Amniotic stem cell (primary cell): ENCODE measurements at regions not wholly inside any gene's neighbourhood (a gene's known extent, or its start where the extent isn't known, plus 50 kb on each side); places are given as distances from the start of the nearest gene placed in this dataset.
"Not testable (repeated sequence)": the region's sequence is repeated elsewhere in the genome, so short reads cannot be mapped to it uniquely, and the experiment has no call there.

ENCODE experiments used
- DNase-seq: peaks from one replicate; lab custom pipeline; 2025; lab: John Stamatoyannopoulos, UW

DNA sequence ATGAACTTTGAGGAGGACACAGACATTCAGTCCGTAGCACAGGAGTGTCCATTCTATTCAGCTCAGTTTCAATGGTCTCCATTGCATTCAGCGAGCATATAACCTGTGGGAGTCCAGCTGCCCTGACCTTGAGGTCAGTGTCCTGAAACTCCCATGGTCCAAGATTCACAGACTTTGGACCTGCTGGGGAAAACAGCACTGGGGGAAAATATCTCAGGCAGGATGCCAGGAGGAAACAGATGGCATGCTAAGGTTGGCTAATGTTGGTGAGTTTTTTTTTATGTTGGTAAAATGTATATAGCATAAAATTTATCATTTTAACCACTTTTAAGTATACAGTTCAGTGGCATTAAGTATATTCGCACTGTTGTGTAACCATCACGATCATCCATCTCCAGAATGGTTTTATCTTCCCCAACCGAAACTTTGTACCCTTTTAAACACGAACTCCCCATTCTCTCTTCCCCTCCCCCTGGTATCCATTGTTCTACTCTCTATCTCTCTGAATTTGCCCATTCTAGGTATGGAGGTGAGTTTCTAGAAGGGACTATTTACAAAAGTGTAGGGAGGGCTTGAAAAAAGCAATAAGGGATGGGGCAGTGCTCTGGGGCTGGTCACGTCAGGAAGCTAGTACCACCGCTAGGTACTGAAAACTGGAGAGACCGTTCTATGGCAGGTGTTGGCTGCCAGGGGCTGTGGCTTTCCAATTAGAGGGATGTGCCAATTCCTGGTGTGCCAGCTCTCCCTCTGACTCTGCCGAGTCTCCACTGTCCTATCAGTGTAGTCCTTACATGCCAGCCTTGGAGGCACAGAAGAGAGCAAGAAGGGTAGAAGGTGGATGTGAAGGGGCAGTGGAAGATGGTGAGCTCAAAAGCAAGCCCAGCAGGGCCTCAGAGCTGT, 85.3 kb downstream of the FOXD2 start:
- no peak for DNase-seq

DNA sequence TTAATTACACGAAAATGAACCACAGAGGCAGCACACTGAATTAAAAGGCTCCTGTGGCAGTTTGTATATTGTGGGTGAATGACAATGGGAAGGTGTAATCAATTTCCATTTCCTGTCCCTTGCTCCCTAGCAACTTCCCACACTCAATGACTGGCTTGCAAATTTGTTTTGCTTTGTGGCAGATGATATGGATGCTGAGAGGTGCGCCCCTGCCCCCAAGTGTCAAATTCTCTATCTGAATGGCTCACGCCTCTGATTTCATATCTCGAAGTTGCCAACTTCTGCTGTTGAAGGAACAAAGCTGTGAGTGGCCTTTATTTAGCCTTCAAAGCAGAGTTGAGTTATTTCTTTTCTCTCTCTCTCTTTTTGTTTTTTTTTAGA, 86.0 kb downstream of the FOXD2 start:
- DNase-seq, result no peak

DNA sequence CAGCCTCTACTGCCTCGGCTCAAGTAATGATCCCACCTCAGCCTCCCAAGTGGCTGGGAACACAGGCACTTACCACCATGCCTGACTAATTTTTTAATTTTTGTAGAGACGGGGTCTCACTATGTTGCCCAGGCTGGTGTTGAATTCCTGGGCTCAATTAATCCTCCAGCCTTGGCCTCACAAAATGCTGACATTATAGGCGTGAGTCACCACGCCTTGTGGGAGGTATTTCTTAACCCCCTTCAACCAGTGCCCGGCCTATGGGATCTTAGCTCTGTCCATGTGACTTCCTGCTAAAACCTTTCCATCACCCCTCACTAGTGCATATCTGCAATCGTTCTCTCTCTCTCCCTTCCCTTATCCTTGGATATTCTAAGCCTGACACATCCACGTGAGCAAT, 86.4 kb downstream of the FOXD2 start:
- no peak for DNase-seq

DNA sequence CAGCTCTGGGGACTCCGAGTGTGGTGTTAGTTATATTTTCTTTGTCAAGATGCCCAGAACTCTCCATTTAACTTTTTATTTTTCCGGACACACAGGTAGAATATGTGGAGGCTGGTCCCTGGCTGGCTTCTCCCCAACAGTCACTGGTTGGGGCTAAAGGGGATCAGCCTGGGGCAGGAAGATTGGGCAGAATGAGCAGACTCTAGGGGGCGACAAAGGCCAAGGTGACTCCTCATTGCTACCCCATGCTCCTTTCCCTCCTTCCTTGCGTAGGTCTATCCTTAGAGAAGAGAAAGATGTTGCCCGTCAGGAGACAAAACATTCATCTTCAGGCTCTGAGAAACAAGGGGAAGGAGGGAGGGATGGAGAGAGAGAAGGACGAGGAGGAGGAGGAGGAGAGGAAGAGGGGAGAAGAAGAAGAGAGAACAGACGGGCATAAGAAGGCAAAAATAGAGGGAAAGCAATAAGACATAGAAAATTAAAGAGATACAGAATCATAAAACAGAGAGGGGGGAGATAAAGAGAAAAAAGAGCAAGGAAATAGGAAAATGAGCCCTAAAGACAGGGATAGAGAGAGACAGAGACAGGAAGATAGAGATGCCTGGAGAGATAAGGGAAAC, 89.9 kb downstream of the FOXD2 start:
- no peak for DNase-seq

DNA sequence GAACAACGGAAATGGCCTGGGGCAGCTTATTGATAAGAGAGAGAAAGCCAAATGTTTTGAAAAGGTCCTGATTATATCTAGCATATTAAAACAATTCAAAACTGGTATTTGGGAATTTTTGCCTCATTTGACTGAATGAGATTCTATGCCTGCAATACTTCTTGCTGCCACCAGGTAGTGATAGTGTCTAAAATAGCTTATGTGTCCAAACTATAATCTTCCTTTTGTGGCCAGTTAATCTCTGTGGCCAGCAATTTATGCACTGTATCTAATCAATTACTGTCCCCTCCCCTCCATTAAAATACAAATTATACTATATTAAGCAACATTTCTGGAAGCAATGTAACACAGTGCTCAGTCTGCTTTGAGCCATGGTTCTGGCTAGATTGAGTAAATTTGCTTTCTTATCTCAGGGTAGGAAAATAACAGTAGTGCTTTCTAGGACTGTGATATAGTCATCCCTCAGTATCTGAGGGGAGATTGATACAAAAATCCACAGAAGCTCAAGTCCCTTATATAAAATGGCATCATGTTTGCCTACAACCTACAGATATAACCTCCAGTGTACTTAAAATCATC, 91.8 kb downstream of the FOXD2 start:
- no peak for DNase-seq

DNA sequence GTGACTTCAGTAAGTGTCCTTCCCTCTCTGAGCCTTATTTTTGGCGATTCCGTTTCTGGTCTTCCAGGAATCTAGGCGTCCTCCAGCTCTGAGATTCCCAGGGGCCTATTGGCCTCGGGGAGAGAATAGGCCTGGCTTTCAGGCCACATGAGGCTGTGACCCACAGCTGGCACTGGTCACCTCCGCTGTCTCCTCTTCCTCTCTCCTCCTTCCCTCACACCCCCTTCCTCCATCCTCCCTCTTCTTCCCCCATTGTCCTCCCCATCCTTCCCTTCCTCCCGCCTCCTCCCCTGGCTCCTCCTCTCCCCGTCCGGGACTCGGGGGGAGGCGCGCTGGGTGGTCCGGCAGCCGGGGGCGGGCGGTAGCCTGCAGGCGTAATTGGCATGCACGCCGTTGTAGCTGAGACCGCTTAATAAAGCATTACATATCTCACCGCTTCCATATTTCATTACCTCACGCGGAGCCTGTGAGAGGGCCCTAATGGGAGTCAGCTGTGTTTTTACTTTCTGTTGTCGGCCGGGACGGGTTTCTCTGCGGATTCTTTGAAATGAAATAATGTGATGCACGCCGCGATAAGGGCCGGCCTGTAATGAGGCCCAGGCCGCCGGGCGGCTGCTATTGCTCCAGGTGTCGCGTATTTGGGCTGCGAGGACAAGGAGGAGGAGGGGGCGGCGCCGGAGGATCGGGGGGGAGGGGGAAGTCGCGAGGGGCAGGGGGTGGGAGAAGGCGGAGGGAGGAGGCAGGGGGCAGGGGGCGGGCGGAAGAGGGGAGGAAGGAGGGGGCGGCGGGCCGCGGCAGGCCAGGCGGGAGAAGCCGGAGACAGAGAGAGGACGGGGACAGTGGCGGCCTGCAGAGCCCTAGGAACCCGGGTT, 95.3 kb downstream of the FOXD2 start:
- peak; percentile 58 for DNase-seq

DNA sequence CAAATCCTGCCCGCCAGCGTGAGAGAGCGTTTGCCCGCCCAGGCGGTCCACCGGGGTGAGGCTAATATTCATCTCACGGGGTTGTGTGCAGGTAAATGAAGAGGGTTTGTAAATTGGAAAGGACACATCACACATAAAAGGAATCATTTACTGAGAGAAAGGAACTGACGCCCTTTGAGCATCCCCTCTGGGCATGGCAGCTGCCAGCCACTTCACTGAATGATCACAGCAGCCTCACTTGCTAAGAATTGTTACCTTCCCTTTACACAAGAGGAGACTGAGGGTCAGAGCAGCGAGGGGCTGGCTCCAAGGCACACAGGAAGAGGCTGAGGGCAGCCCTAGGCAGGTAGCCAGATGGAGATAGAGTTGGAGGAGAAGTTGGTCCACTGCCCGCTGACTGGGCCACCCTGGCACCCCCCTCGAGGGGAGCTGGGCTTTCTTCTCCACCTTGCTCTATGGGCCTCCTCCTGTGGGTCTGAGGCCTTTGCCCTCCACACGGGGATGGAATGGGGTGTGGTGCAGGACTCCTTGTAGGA, 96.0 kb downstream of the FOXD2 start:
- no peak for DNase-seq

DNA sequence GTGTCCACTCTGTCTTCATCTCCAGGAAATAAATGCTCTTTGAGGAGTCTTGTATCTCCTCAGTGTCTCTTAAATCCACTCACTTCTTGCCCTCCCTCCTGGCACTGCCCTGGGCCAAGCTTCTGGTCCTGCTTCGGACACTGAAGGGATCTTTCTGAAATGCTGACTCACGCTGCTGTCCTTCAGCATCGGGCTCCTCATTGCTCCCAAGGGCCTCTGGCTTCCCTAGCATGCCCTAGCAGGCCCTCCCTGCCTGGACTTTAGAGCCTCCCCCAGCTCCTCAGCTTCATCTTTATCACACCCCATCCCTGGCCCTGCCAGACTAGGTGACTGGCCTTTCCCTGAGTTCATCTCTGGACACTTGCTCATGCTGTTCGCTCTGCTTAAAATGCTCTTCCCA, 96.6 kb downstream of the FOXD2 start:
- no peak for DNase-seq

DNA sequence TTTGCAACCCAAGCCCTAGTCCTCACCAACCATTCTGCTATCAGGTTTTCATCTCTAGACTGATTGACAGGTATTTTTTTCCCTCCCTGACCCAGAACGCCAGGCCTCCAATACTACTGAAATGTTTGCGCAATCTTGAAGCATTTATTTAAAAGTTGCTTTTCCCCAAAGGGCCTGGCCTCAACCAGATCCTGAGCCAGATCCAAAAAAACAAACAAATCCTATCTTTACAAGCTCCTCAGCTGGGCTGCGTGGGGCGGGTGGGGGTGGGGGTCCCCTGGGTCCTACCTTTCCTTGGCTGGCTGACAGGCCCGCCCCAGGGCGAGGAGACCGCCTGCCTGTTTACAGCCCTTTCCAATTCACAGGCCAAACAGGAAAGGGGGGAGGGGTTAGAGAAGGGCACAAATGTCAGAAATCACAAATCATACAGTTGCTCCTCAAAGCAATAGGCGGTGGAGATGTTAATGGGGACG, 98.8 kb downstream of the FOXD2 start:
- no peak for DNase-seq

DNA sequence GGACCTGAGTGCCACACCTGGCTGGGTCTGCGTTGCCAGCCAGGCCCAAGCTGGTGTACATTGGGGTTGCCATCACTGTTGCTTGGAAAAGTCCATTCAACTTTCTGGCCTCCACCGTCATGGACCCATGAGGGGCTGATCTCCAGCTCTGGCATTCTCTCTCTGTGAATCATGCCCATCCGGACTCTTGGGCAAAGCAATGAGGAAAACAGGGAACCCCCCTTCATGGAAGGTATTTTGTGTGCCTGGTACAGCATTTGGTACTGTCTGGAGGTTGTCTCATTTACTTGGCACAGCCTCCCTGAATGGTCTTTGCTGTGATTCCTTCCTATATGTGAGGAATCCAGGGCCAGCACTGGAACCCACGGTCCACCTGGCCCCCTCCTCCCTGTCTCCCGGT, 99.4 kb downstream of the FOXD2 start:
- DNase-seq, result no peak

DNA sequence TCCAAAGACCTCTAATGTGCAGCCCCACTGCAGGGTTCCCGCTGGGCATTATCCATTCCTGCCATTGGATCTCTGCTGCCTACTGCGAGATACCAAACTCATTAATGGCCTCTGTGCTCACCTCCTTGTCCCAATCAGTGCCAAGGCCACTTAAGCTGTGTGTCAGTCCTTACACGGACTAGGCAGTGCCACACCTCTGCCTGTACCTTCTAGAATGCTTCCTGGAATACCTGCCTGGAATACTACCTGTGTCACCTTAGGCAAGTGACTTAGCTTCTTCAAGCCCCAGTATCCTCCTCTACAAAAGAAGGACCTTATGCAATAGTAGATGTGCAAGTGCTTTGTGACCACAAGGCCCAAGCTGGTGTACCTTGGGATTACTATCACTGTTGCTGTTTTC, 100.1 kb downstream of the FOXD2 start:
- no peak for DNase-seq

DNA sequence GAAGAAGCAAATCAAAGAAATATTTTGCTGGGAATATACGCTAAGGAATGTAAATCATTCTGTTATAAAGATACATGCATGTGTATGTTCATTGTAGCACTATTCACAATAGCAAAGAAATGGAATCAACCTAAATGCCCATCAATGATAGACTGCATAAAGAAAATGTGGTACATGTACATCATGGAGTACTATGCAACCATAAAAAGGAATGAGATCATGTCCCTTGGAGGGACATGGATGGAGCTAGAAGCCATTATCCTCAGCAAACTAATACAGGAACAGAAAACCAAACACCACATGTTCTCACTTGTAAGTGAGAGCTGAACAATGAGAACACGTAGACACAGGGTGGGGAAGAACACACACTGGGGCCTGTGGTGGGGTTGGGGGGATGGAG, 100.7 kb downstream of the FOXD2 start:
- not testable (repeated sequence) for DNase-seq

DNA sequence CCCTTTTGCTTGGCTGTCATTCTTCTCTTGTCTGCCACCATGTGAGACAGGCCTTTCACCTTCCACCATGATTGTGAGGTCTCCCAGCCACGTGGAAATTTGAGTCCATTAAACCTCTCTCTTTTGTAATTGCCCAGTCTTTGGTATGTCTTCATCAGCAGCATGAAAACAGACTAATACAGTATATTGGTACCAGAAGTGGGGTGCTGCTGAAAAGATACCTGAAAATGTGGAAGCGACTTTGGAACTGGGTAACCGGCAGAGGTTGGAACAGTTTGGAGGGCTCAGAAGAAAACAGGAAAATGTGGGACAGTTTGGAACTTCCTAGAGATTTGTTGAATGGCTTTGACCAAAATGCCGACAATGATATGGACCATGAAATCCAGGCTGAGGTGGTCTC, 103.9 kb downstream of the FOXD2 start:
- not testable (repeated sequence) for DNase-seq

DNA sequence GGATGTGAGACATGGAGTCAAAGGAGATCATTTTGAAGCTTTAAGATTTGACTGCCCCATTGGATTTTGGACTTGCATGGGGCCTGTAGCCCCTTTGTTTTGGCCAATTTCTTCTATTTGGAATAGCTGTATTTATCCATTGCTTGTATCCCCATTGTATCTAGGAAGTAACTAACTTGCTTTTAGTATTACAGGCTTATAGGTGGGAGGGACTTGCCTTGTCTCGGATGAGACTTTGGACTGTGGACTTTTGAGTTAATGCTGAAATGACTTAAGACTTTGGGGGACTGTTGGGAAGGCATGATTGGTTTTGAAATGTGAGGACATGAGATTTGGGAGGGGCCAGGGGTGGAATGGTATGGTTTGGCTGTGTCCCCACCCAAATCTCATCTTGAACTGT, 105.2 kb downstream of the FOXD2 start:
- DNase-seq, result not testable (repeated sequence)

DNA sequence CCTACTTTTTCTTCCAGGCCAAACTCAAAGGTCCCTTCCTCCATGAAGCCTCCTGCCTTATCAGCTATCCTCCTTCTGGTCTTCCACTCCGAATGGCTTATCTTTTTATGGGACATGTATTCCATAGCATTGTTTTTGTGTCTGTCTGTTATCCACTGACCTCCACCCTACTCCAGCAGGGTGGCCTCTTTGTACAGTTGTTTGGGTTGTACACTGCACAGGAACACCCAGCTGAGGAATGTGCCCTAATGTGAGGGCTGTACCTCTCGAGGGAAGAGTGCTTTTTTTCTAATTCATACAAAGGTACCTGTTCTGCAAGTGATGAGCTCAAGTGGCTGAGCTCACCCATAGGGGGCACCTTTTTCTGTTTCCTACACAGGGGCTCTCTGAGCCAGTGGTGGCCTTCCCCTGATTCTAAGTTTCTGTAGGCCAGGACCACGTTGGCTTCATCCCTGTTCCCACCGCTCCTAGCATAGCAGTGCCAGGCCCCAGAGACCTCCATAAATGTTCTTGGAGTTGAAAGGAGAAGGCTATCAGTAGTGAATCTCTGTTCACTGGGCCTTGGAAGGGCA, 108.2 kb downstream of the FOXD2 start:
- DNase-seq, result no peak

DNA sequence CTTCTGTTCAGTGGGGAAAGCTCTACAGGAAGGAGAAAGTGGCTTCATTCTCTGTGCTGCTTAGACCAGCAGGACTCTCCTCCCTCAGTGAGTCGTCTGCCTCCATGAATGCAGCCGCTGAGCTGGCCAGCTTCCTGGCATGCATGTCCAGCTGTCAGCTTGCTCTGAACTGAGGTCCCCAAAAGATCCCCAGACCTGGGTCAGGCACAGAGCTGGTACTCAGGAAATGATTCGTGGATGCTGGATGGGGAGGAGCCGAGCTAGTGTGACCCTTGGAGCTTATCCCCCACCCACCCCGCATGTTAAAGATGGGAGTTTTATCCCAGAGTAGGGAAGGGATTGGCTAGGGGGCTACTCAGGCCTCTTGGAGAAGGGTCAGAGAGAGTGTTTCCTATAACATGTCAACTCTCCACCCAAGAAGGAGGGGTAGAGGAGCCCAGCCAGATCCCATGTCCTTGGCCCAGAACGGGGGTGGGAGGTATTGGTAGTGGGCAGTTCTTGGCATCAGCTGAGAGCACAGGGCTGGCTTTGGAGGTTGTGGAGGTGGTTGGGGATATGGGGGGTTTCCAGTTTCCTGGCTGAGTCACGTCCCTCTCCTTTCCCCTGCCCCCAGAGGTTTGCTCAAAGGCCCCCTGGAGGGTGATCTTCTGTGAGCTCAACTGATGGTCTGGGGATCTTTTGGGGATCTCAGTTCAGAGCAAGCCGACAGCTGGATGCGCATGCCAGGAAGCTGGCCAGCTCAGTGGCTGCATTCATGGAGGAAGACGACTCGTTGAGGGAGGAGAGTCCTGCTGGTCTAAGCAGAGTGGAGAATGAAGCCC, 110.1 kb downstream of the FOXD2 start:
- DNase-seq, result no peak

DNA sequence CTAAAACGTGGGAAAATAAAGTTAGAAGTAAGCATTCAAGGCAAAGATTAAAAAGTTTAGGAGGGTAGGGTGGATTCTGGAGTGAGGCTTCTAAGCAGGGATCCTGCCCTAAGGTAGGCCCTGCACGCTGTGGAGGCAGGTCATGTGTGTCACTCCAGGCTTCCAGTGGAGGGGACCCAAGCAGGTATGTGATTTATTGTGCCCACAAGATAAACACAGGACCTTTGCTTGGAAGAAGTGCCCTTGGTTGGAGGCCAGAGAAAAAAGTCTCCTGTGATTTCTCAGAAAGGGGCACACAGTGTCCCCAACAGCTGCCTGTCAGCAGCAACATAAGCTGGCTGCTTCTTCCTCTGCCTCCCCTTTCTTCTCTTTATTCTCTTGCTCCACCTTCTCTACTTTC, 110.8 kb downstream of the FOXD2 start:
- no peak for DNase-seq

DNA sequence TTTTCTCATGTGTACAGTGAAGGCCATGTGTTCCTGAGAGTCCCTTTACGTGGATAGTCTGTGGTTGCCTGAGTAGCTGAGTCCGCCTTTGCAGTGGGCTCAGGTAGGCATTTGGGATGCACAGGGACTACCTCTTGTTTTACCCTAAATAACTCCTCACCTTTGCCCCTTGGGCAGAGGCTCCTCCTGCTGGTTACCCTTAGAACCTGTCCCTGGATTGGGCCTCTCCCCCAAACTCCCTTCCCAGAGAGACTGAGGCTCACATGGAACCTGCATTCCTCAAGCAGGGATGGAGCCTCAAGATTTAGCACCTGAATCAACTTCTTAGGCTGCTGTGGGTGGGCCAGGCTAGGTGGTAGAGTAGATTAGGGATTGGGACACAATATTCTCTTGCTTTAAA, 111.7 kb downstream of the FOXD2 start:
- no peak for DNase-seq

DNA sequence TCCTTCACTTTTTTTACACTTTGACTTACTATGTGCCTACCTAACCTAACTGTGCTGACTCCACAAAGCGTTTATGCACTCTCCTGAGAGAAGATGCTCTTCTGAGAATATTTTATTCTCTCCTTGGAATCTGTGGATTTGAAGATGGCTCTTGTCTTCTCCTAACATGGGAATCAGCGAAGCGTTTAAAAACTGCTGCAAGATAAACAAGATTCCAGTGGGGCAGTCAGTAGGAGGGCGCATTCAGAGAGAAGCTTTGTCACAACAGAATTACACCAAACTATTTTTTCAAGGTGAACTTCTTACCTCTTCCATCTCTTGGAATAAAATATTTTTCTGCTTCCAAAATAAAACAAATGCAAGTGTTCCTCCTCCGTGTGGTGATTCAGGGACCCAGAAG, 113.1 kb downstream of the FOXD2 start:
- DNase-seq, result no peak

DNA sequence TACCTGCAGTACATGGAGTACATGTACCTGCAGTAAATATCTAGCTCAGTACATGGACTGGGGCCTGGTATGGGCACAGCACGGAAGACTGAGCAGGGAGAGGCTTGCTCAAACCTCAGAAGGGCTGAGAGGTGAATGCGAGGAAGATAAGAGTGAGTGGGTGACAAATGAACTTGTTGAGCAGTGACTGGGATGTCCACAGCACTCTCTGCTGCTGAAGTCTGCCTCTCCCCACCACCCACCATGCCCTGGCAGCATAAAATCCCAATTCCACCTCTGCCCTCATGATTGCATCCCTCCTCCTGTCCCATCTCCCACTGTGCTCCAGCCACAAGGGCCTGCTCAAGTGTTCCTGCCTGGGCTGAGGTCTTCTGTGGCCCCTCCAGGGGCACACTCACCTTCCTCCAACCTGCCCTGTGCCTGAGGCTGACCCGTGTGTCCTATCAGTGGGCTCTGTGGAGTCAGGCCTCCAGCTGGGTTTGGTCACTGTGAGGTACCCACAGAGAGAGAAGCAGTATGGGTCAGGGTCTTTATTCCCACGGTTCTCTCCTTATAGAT, 114.2 kb downstream of the FOXD2 start:
- no peak for DNase-seq
